GM13977 (cell line): ENCODE measurements at regions not wholly inside any gene's neighbourhood (a gene's known extent, or its start where the extent isn't known, plus 50 kb on each side); places are given as distances from the start of the nearest gene placed in this dataset.

Experiments
- DNase-seq: peaks from one replicate; pipeline ENCODE4 v3.0.0; 2012; ENCODE audit warnings: low spot score
- CTCF ChIP-seq: IDR thresholded peaks from 2 replicates; pipeline ENCODE4 v1.5.1; 2012; ENCODE audit warnings: mild to moderate bottlenecking, control low read depth; ENCODE audit not compliant: insufficient read depth; ENCODE audit errors: extremely low read depth, missing control alignments
- in situ Hi-C: fragments of 300-500 bp; cut with MboI; formaldehyde crosslinking; loops from one replicate; pipeline ENCODE4 v1.12.0; 2022; ENCODE audit warnings: low sequenced_read_pairs, low pct_unique_long_range_greater_than_20kb, mixed read lengths, inconsistent platforms; ENCODE audit not compliant: unreplicated experiment

- TF ChIP-seq CTCF = no peak
- in situ Hi-C loops = no loop called here
- DNase-seq = no peak
Measured at GRCh38 chr17:68196394-68197090, 51.3 kb upstream of the AMZ2 start.

- in situ Hi-C loops = no loop called here
- no peak for TF ChIP-seq CTCF
- DNase-seq = peak; percentile 63
Measured at GRCh38 chr17:68197091-68197996, 50.5 kb upstream of the AMZ2 start.

- DNase-seq = peak; percentile 57
- no peak for TF ChIP-seq CTCF
- in situ Hi-C loops = no loop called here
Measured at GRCh38 chr17:68197997-68198930, 49.6 kb upstream of the AMZ2 start.
